ENCODE measurements at regions not wholly inside any gene's neighbourhood (a gene's known extent, or its start where the extent isn't known, plus 50 kb on each side); places are given as distances from the start of the nearest gene placed in this dataset.
A peak's percentile ranks its signal among the peaks of the same experiment; 100 is the strongest.

- no peak for DNase-seq (ENCODE audit: low spot score)
- TF ChIP-seq CTCF (IDR thresholded peaks at IDR 0.05; ENCODE audit: poor library complexity, severe bottlenecking): no peak
- Histone ChIP-seq H3K4me3 (ENCODE audit: severe bottlenecking) (no peak overlapping the region), H3K36me3 (ENCODE audit: low read depth) (no peaks in the 10 kb centered on the region), H3K27ac (ENCODE audit: poor library complexity, severe bottlenecking) (peak overlapping the region; percentile 26), H3K9me3 (ENCODE audit: severe bottlenecking) (no peaks in the 10 kb centered on the region), H3K27me3 (ENCODE audit: insufficient read depth, poor library complexity, severe bottlenecking) (no peaks in the 10 kb centered on the region), H3K4me1 (ENCODE audit: insufficient read depth, poor library complexity, severe bottlenecking) (peaks cover 14% of the 10 kb centered on the region)
- ATAC-seq (ENCODE audit: low read depth): peak; percentile 79
Measured at GRCh38 chr4:180669680-180670079, 1573.5 kb upstream of the TENM3 start.

- Histone ChIP-seq H3K4me3 (ENCODE audit: severe bottlenecking) (no peak overlapping the region), H3K9me3 (ENCODE audit: severe bottlenecking) (no peaks in the 10 kb centered on the region), H3K4me1 (ENCODE audit: insufficient read depth, poor library complexity, severe bottlenecking) (peaks cover 3% of the 10 kb centered on the region), H3K36me3 (ENCODE audit: low read depth) (no peaks in the 10 kb centered on the region), H3K27me3 (ENCODE audit: insufficient read depth, poor library complexity, severe bottlenecking) (no peaks in the 10 kb centered on the region), H3K27ac (ENCODE audit: poor library complexity, severe bottlenecking) (no peak overlapping the region)
- ATAC-seq (ENCODE audit: low read depth) (no peak), DNase-seq (ENCODE audit: low spot score) (no peak)
- TF ChIP-seq CTCF (IDR thresholded peaks at IDR 0.05; ENCODE audit: poor library complexity, severe bottlenecking): no peak
Measured at GRCh38 chr4:180674619-180675358, 1568.4 kb upstream of the TENM3 start.

DNA sequence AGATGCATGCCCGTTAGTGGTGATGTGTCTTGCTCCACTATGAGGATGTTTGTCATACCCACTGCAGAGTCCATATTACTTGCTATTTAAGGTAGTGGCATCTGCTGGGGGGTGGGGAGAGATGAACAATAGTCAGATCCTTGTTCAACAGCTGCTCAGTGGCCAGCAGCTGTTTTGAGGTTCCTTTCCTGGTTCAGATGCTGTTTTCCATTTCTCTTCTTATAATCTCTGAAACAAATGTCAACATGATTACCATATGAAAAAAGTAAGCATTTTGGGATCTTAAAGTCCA, 1567.9 kb upstream of the TENM3 start:
- H3K36me3 ChIP-seq (ENCODE audit: low read depth): no peaks in the 10 kb centered on the region
- no peak for TF ChIP-seq CTCF (IDR thresholded peaks at IDR 0.05; ENCODE audit: poor library complexity, severe bottlenecking)
- H3K9me3 ChIP-seq (ENCODE audit: severe bottlenecking): no peaks in the 10 kb centered on the region
- H3K27ac ChIP-seq (ENCODE audit: poor library complexity, severe bottlenecking): no peak overlapping the region
- H3K27me3 ChIP-seq (ENCODE audit: insufficient read depth, poor library complexity, severe bottlenecking): no peaks in the 10 kb centered on the region
- DNase-seq (ENCODE audit: low spot score): no peak
- no peak for ATAC-seq (ENCODE audit: low read depth)
- no peak overlapping the region for H3K4me3 ChIP-seq (ENCODE audit: severe bottlenecking)
- H3K4me1 ChIP-seq (ENCODE audit: insufficient read depth, poor library complexity, severe bottlenecking): no peaks in the 10 kb centered on the region

DNA sequence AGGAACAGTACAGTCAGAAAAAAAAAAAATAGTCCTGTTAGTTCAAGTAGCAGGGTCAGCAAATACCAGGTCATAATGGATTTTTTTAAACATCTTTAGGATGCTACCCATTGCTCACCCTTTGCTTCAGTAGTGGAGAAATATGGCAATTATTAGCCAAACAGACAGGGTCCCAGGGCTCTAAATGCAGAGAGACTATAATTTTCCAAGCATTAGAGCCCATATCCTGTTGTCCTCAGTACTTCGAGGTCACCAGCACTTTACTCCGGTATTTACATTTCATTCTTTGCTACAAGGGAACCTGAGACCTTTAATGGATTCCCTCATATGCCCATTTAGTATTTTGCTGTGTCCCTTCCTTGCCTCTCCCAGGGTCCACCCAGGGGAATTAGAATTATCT, 1562.9 kb upstream of the TENM3 start:
- Histone ChIP-seq H3K4me3 (ENCODE audit: severe bottlenecking) (no peak overlapping the region), H3K36me3 (ENCODE audit: low read depth) (no peaks in the 10 kb centered on the region), H3K27ac (ENCODE audit: poor library complexity, severe bottlenecking) (no peak overlapping the region), H3K4me1 (ENCODE audit: insufficient read depth, poor library complexity, severe bottlenecking) (no peaks in the 10 kb centered on the region), H3K27me3 (ENCODE audit: insufficient read depth, poor library complexity, severe bottlenecking) (no peaks in the 10 kb centered on the region), H3K9me3 (ENCODE audit: severe bottlenecking) (no peaks in the 10 kb centered on the region)
- no peak for DNase-seq (ENCODE audit: low spot score)
- no peak for ATAC-seq (ENCODE audit: low read depth)
- no peak for TF ChIP-seq CTCF (IDR thresholded peaks at IDR 0.05; ENCODE audit: poor library complexity, severe bottlenecking)

GRCh38 chr4:180682776-180683175, 1560.4 kb upstream of the TENM3 start:
- ATAC-seq (ENCODE audit: low read depth): no peak
- DNase-seq (ENCODE audit: low spot score): no peak
- H3K4me3 ChIP-seq (ENCODE audit: severe bottlenecking): no peak overlapping the region
- no peak overlapping the region for H3K27ac ChIP-seq (ENCODE audit: poor library complexity, severe bottlenecking)
- TF ChIP-seq CTCF (IDR thresholded peaks at IDR 0.05; ENCODE audit: poor library complexity, severe bottlenecking): no peak
- H3K27me3 ChIP-seq (ENCODE audit: insufficient read depth, poor library complexity, severe bottlenecking): no peaks in the 10 kb centered on the region
- H3K4me1 ChIP-seq (ENCODE audit: insufficient read depth, poor library complexity, severe bottlenecking): no peaks in the 10 kb centered on the region
- no peaks in the 10 kb centered on the region for H3K36me3 ChIP-seq (ENCODE audit: low read depth)
- H3K9me3 ChIP-seq (ENCODE audit: severe bottlenecking): no peaks in the 10 kb centered on the region

Measured in RWPE2 (cell line).